Osteoblast (primary cell): ENCODE measurements at regions not wholly inside any gene's neighbourhood (a gene's known extent, or its start where the extent isn't known, plus 50 kb on each side); places are given as distances from the start of the nearest gene placed in this dataset.
"Not testable (repeated sequence)": the region's sequence is repeated elsewhere in the genome, so short reads cannot be mapped to it uniquely, and the experiment has no call there.

Experiments
- DNase-seq: peaks from one replicate; pipeline ENCODE4 v3.0.0; 2011; ENCODE audit warnings: low spot score, mixed read lengths; ENCODE audit not compliant: insufficient read length; ENCODE audit errors: missing footprints
- H2AFZ ChIP-seq: 2 replicates; pipeline ENCODE4 v1.6.0; 2011; ENCODE audit warnings: mild to moderate bottlenecking, low read length
- H3K27ac ChIP-seq: 2 replicates; pipeline ENCODE4 v1.5.1; 2011; ENCODE audit warnings: mild to moderate bottlenecking, low read depth, low read length, moderate library complexity
- H3K27me3 ChIP-seq: 2 replicates; pipeline ENCODE4 v1.6.0; 2012; ENCODE audit warnings: mild to moderate bottlenecking, control low read depth, inconsistent platforms, low read length, moderate library complexity; ENCODE audit not compliant: insufficient read depth
- H3K36me3 ChIP-seq: 2 replicates; pipeline ENCODE4 v1.5.1; 2011; ENCODE audit warnings: mild to moderate bottlenecking, low read length, control low read depth, moderate library complexity; ENCODE audit not compliant: insufficient read depth
- H3K4me1 ChIP-seq: 2 replicates; pipeline ENCODE4 v1.5.1; 2011; ENCODE audit warnings: mild to moderate bottlenecking, low read length, control low read depth, moderate library complexity; ENCODE audit not compliant: insufficient read depth
- H3K4me2 ChIP-seq: 2 replicates; pipeline ENCODE4 v1.6.0; 2011; ENCODE audit warnings: mild to moderate bottlenecking, low read length; ENCODE audit not compliant: insufficient read depth
- H3K4me3 ChIP-seq: fragments of 200-600 bp; sonication (generic); 3 replicates; pipeline ENCODE4 v1.5.1; 2012; ENCODE audit warnings: mild to moderate bottlenecking, low read length, inconsistent platforms; ENCODE audit not compliant: insufficient read depth
- H3K79me2 ChIP-seq: 2 replicates; pipeline ENCODE4 v1.6.0; 2012; ENCODE audit warnings: mild to moderate bottlenecking, low read length, control low read depth, inconsistent platforms; ENCODE audit not compliant: insufficient read depth
- H3K9me3 ChIP-seq: 2 replicates; pipeline ENCODE4 v1.5.1; 2011; ENCODE audit warnings: low read depth, low read length, control low read depth
- H4K20me1 ChIP-seq: 2 replicates; pipeline ENCODE4 v1.6.0; 2012; ENCODE audit warnings: mild to moderate bottlenecking, low read length, control low read depth; ENCODE audit not compliant: insufficient read depth
- TF ChIP-seq, protein P1 (sequence below): IDR thresholded peaks from 2 replicates; pipeline ENCODE4 v1.5.1; 2011; ENCODE audit warnings: mild to moderate bottlenecking, low read depth, low read length, moderate library complexity; ENCODE audit errors: extremely low read depth

- H3K79me2 ChIP-seq = no peaks in the 10 kb centered on the region
- no peak overlapping the region for H3K4me2 ChIP-seq
- H3K9me3 ChIP-seq = no peaks in the 10 kb centered on the region
- no peak for DNase-seq
- no peak overlapping the region for H2AFZ ChIP-seq
- no peaks in the 10 kb centered on the region for H3K4me1 ChIP-seq
- H3K4me3 ChIP-seq = no peak overlapping the region
- H3K36me3 ChIP-seq = no peaks in the 10 kb centered on the region
- no peak overlapping the region for H3K27ac ChIP-seq
- H4K20me1 ChIP-seq = no peaks in the 10 kb centered on the region
- H3K27me3 ChIP-seq = no peaks in the 10 kb centered on the region
- TF ChIP-seq, protein P1, sequence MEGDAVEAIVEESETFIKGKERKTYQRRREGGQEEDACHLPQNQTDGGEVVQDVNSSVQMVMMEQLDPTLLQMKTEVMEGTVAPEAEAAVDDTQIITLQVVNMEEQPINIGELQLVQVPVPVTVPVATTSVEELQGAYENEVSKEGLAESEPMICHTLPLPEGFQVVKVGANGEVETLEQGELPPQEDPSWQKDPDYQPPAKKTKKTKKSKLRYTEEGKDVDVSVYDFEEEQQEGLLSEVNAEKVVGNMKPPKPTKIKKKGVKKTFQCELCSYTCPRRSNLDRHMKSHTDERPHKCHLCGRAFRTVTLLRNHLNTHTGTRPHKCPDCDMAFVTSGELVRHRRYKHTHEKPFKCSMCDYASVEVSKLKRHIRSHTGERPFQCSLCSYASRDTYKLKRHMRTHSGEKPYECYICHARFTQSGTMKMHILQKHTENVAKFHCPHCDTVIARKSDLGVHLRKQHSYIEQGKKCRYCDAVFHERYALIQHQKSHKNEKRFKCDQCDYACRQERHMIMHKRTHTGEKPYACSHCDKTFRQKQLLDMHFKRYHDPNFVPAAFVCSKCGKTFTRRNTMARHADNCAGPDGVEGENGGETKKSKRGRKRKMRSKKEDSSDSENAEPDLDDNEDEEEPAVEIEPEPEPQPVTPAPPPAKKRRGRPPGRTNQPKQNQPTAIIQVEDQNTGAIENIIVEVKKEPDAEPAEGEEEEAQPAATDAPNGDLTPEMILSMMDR = no peak
Measured at GRCh38 chr2:52477166-52477565, 1290.4 kb upstream of the CHAC2 start.

DNA sequence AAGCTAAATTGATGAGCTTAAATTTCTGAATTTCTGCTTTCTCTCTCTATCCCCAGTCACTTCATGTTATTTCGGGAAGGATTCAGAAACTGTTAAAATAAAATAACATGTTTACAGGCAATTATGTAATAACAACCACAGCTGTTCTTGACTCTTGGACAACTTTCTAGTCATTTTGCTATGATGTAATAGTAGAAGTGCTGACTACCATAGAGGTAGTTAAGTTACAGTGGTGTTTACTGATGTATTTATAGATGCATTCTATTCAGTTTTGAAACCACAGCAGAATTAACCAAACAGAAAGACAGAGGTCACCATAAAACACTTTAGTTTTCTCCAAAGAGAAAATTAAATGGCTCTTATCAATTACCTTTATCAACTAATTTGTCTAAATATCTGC is 1292.0 kb upstream of the CHAC2 start:
- H3K36me3 ChIP-seq = no peaks in the 10 kb centered on the region
- TF ChIP-seq, protein P1 = no peak
- no peak overlapping the region for H2AFZ ChIP-seq
- H3K4me3 ChIP-seq = no peak overlapping the region
- H3K4me2 ChIP-seq = no peak overlapping the region
- no peaks in the 10 kb centered on the region for H3K27me3 ChIP-seq
- H3K9me3 ChIP-seq = no peaks in the 10 kb centered on the region
- H4K20me1 ChIP-seq = no peaks in the 10 kb centered on the region
- H3K4me1 ChIP-seq = no peaks in the 10 kb centered on the region
- no peaks in the 10 kb centered on the region for H3K79me2 ChIP-seq
- H3K27ac ChIP-seq = no peak overlapping the region
- no peak for DNase-seq

GRCh38 chr2:52474091-52474490 is 1293.5 kb upstream of the CHAC2 start:
- no peaks in the 10 kb centered on the region for H3K79me2 ChIP-seq
- no peak overlapping the region for H3K4me2 ChIP-seq
- no peak for DNase-seq
- no peak overlapping the region for H3K27ac ChIP-seq
- TF ChIP-seq, protein P1 = no peak
- no peaks in the 10 kb centered on the region for H4K20me1 ChIP-seq
- no peaks in the 10 kb centered on the region for H3K36me3 ChIP-seq
- H2AFZ ChIP-seq = no peak overlapping the region
- no peaks in the 10 kb centered on the region for H3K27me3 ChIP-seq
- no peaks in the 10 kb centered on the region for H3K9me3 ChIP-seq
- H3K4me1 ChIP-seq = no peaks in the 10 kb centered on the region
- H3K4me3 ChIP-seq = no peak overlapping the region

DNA sequence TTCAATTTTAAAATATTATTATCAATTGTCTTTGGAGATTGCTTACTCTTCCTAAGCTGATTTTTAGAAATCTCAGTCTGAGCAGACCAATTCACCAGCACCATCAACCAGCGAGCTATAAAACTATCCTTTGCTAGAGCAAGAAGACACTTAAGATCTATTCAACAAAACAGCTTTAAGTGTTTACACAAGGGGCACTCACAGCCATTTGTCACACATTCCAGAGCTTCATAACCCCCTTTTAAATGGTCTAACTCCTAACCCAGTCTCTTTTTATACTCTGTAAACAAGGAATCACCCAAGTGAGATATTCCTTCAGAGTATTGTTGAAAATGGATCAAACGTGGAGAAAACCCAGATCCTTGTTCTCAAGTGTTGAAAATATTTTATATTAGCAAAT is 1294.1 kb upstream of the CHAC2 start:
- Histone ChIP-seq H3K27me3 (no peaks in the 10 kb centered on the region), H3K4me1 (no peaks in the 10 kb centered on the region), H3K9me3 (no peaks in the 10 kb centered on the region), H3K27ac (no peak overlapping the region), H3K36me3 (no peaks in the 10 kb centered on the region), H3K79me2 (no peaks in the 10 kb centered on the region), H3K4me2 (no peak overlapping the region), H3K4me3 (no peak overlapping the region), H2AFZ (no peak overlapping the region), H4K20me1 (no peaks in the 10 kb centered on the region)
- DNase-seq = no peak
- TF ChIP-seq, protein P1 = no peak

GRCh38 chr2:52470457-52470856 is 1297.1 kb upstream of the CHAC2 start:
- not testable (repeated sequence) for H3K9me3 ChIP-seq, H3K27ac ChIP-seq, H2AFZ ChIP-seq, DNase-seq, H3K4me2 ChIP-seq, H3K27me3 ChIP-seq, H4K20me1 ChIP-seq, H3K36me3 ChIP-seq, H3K79me2 ChIP-seq, H3K4me1 ChIP-seq, H3K4me3 ChIP-seq
